Neuronal stem cell (in vitro differentiated cells): ENCODE measurements at regions not wholly inside any gene's neighbourhood (a gene's known extent, or its start where the extent isn't known, plus 50 kb on each side); places are given as distances from the start of the nearest gene placed in this dataset.

Source experiments
- DNase-seq: peaks from one replicate; pipeline ENCODE4 v3.0.0-alpha.2; 2013; ENCODE audit warnings: low spot score
- H2AFZ ChIP-seq: one replicate; pipeline ENCODE4 v1.6.1; 2013; ENCODE audit warnings: mild to moderate bottlenecking, low read length, inconsistent platforms
- H2AK5ac ChIP-seq: 2 replicates; pipeline ENCODE4 v1.6.1; 2013; ENCODE audit warnings: low read depth, mild to moderate bottlenecking, inconsistent platforms, low read length, moderate library complexity, mixed read lengths
- H2BK120ac ChIP-seq: 2 replicates; pipeline ENCODE4 v1.6.1; 2013; ENCODE audit warnings: low read depth, mild to moderate bottlenecking, inconsistent platforms, low read length, moderate library complexity, mixed read lengths
- H2BK12ac ChIP-seq: one replicate; pipeline ENCODE4 v1.6.1; 2013; ENCODE audit warnings: low read length, inconsistent platforms
- H2BK15ac ChIP-seq: 2 replicates; pipeline ENCODE4 v1.6.1; 2013; ENCODE audit warnings: mild to moderate bottlenecking, low read length, inconsistent platforms, mixed read lengths
- H2BK5ac ChIP-seq: one replicate; pipeline ENCODE4 v1.6.1; 2013; ENCODE audit warnings: inconsistent platforms, mild to moderate bottlenecking, low read length, moderate library complexity
- H3K14ac ChIP-seq: one replicate; pipeline ENCODE4 v1.6.1; 2013; ENCODE audit warnings: low read length, inconsistent platforms
- H3K18ac ChIP-seq: 2 replicates; pipeline ENCODE4 v1.6.1; 2013; ENCODE audit warnings: low read length, inconsistent platforms
- H3K23ac ChIP-seq: 2 replicates; pipeline ENCODE4 v1.6.1; 2013; ENCODE audit warnings: low read depth, mild to moderate bottlenecking, mixed read lengths, low read length, inconsistent platforms; ENCODE audit not compliant: poor library complexity
- H3K27ac ChIP-seq: replicated peaks from 3 replicates; pipeline ENCODE4 v1.5.1; 2013; ENCODE audit warnings: low read length, inconsistent platforms
- H3K27me3 ChIP-seq, 3 experiments: 2 replicates each; pipeline ENCODE4 v1.6.1; 2013; ENCODE audit warnings: low read length in 3 of 3, mild to moderate bottlenecking in 2 of 3, inconsistent platforms in 1 of 3, low read depth in 1 of 3, mixed read lengths in 1 of 3, moderate library complexity in 1 of 3; ENCODE audit not compliant: control insufficient read depth in 3 of 3, insufficient read depth in 3 of 3
- H3K36me3 ChIP-seq, 2 donors: replicated peaks in 1 of 2; 2 replicates each; pipeline ENCODE4 v1.6.1; 2013; ENCODE audit warnings: low read length in 2 of 2; ENCODE audit not compliant: control insufficient read depth in 2 of 2, insufficient read depth in 2 of 2
- H3K4ac ChIP-seq: 2 replicates; pipeline ENCODE4 v1.6.1; 2013; ENCODE audit warnings: inconsistent platforms, mild to moderate bottlenecking, low read length, moderate library complexity
- H3K4me1 ChIP-seq, 2 donors: 1 replicate in 1 of 2; 2 replicates in 1 of 2; pipeline ENCODE4 v1.6.1; 2013; ENCODE audit warnings: low read length in 2 of 2, low read depth in 1 of 2; ENCODE audit not compliant: control insufficient read depth in 2 of 2, insufficient read depth in 1 of 2
- H3K4me2 ChIP-seq: one replicate; pipeline ENCODE4 v1.6.1; 2013; ENCODE audit warnings: mild to moderate bottlenecking, low read length, inconsistent platforms; ENCODE audit not compliant: insufficient read depth, poor library complexity, severe bottlenecking
- H3K4me3 ChIP-seq, 2 donors: 2 replicates each; pipeline ENCODE4 v1.5.1; 2013; ENCODE audit warnings: low read length in 2 of 2, mild to moderate bottlenecking in 2 of 2, inconsistent platforms in 1 of 2, moderate library complexity in 1 of 2
- H3K79me1 ChIP-seq: one replicate; pipeline ENCODE4 v1.6.1; 2013; ENCODE audit warnings: low read depth, mild to moderate bottlenecking, inconsistent platforms, low read length, moderate library complexity
- H3K9ac ChIP-seq: one replicate; pipeline ENCODE4 v1.6.1; 2013; ENCODE audit warnings: mild to moderate bottlenecking, low read depth, low read length, inconsistent platforms; ENCODE audit not compliant: poor library complexity
- H3K9me3 ChIP-seq, 2 donors: replicated peaks in 1 of 2; 2 replicates each; pipeline versions ENCODE3 to v1.6.1; 2013; ENCODE audit warnings: low read length in 2 of 2, mild to moderate bottlenecking in 2 of 2, inconsistent platforms in 1 of 2, low read depth in 1 of 2, mixed read lengths in 1 of 2, moderate library complexity in 1 of 2; ENCODE audit not compliant: control insufficient read depth in 2 of 2, insufficient read depth in 1 of 2
- H4K8ac ChIP-seq: one replicate; pipeline ENCODE4 v1.6.1; 2013; ENCODE audit warnings: low read depth, mild to moderate bottlenecking, inconsistent platforms, low read length, moderate library complexity
- H4K91ac ChIP-seq: one replicate; pipeline ENCODE4 v1.6.1; 2013; ENCODE audit warnings: low read length, low read depth, mild to moderate bottlenecking, inconsistent platforms; ENCODE audit not compliant: poor library complexity
- WGBS, 2 donors: extraction: QIAGEN DNeasy Blood & Tissue Kit; methylation state at CpG; one replicate each; pipeline ENCODE4 v1.1.7; 2013; ENCODE audit warnings: missing lambda C conversion rate in 2 of 2, mixed read lengths in 1 of 2; ENCODE audit not compliant: insufficient read length in 2 of 2, insufficient replicate concordance in 1 of 2; ENCODE audit errors: extremely low coverage in 2 of 2; 5-methylcytosine and 5-hydroxymethylcytosine counted together

DNA sequence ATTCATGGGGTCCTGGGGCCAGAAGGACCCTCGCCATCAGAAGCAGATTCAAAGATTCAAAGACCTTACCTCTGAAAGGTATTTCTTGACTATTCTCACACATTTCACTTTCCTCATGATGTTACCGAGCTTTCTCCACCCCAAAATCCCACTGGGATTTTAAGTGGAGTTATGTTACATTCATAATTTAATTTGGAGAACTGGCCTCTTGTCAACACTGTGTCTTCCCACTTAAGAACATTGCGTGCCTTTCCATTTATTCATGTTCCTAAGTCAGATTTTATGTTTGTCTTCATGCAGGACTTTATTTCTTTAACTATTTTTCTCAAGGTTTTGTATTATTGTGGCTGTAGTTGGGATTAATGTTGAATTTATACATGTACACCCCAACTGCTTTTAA, 123.5 kb upstream of the BMPER start:
- Histone ChIP-seq H3K9me3 (peaks cover 0 to 5% of the 10 kb centered on the region in 2 donors), H3K4me2 (no peak overlapping the region), H2AK5ac (no peak overlapping the region), H3K23ac (no peak overlapping the region), H3K79me1 (no peaks in the 10 kb centered on the region), H4K8ac (no peak overlapping the region), H3K36me3 (no peaks in the 10 kb centered on the region), H2BK120ac (no peak overlapping the region), H3K4me1 (peaks cover 0 to 3% of the 10 kb centered on the region in 2 donors), H3K4ac (no peak overlapping the region), H2BK5ac (no peak overlapping the region), H3K14ac (no peak overlapping the region), H4K91ac (no peak overlapping the region), H3K27ac (no peak overlapping the region), H2BK12ac (no peak overlapping the region), H3K18ac (no peak overlapping the region), H2AFZ (no peak overlapping the region), H3K27me3 (no peaks in the 10 kb centered on the region), H3K9ac (no peak overlapping the region), H3K4me3 (no peak overlapping the region), H2BK15ac (no peak overlapping the region)
- WGBS, 2 donors: no CpG with 5 or more reads among the region's 3 CpGs
- DNase-seq: no peak

DNA sequence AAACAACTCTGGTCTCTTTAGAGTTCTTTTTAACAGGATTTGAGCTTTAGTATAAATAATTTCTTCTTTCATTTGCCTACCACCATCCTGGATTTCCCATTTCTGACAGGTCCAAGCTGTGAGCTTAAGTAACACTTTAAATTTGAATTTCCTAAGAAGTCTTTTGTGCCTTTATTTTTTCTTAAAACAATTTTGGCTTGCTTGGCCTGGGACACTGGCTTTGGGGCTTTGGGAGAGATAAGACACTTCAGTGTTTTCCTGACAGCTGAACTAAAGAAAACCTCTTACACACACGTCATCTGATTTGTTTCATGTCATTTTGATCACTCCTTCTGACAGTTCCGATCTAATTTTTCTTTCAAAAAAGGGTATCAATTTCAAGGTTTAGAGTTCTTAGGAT, 121.3 kb upstream of the BMPER start:
- H4K91ac ChIP-seq: no peak overlapping the region
- H2BK5ac ChIP-seq: no peak overlapping the region
- no peak overlapping the region for H3K4me3 ChIP-seq
- no peak overlapping the region for H3K18ac ChIP-seq
- no peak overlapping the region for H2BK12ac ChIP-seq
- no peaks in the 10 kb centered on the region for H3K79me1 ChIP-seq
- no peak overlapping the region for H2AFZ ChIP-seq
- no peak overlapping the region for H3K23ac ChIP-seq
- H3K27me3 ChIP-seq: no peaks in the 10 kb centered on the region
- no peak overlapping the region for H3K4me2 ChIP-seq
- H3K9ac ChIP-seq: no peak overlapping the region
- WGBS, 2 donors: no CpG with 5 or more reads among the region's 2 CpGs
- no peak overlapping the region for H3K4ac ChIP-seq
- H3K14ac ChIP-seq: no peak overlapping the region
- no peak overlapping the region for H2AK5ac ChIP-seq
- no peak overlapping the region for H2BK120ac ChIP-seq
- H3K27ac ChIP-seq: no peak overlapping the region
- no peaks in the 10 kb centered on the region for H3K36me3 ChIP-seq
- H3K4me1 ChIP-seq: peaks cover 0 to 3% of the 10 kb centered on the region in 2 donors
- no peak for DNase-seq
- H2BK15ac ChIP-seq: no peak overlapping the region
- H3K9me3 ChIP-seq: peaks cover 0 to 5% of the 10 kb centered on the region in 2 donors
- no peak overlapping the region for H4K8ac ChIP-seq

GRCh38 chr7:33788531-33788930, 116.8 kb upstream of the BMPER start:
- Histone ChIP-seq H2BK15ac (no peak overlapping the region), H3K4me1 (peaks cover 0 to 6% of the 10 kb centered on the region in 2 donors), H3K4ac (no peak overlapping the region), H3K27me3 (no peaks in the 10 kb centered on the region), H3K36me3 (no peaks in the 10 kb centered on the region), H3K18ac (no peak overlapping the region), H3K27ac (no peak overlapping the region), H2AK5ac (no peak overlapping the region), H3K4me3 (no peak overlapping the region), H2BK120ac (no peak overlapping the region), H3K23ac (no peak overlapping the region), H3K9ac (no peak overlapping the region), H2BK5ac (no peak overlapping the region), H3K14ac (no peak overlapping the region), H4K8ac (no peak overlapping the region), H3K79me1 (no peaks in the 10 kb centered on the region), H2AFZ (no peak overlapping the region), H3K4me2 (no peak overlapping the region), H3K9me3 (no peaks in the 10 kb centered on the region), H4K91ac (no peak overlapping the region), H2BK12ac (no peak overlapping the region)
- WGBS, 2 donors: no CpG with 5 or more reads among the region's 6 CpGs
- no peak for DNase-seq

DNA sequence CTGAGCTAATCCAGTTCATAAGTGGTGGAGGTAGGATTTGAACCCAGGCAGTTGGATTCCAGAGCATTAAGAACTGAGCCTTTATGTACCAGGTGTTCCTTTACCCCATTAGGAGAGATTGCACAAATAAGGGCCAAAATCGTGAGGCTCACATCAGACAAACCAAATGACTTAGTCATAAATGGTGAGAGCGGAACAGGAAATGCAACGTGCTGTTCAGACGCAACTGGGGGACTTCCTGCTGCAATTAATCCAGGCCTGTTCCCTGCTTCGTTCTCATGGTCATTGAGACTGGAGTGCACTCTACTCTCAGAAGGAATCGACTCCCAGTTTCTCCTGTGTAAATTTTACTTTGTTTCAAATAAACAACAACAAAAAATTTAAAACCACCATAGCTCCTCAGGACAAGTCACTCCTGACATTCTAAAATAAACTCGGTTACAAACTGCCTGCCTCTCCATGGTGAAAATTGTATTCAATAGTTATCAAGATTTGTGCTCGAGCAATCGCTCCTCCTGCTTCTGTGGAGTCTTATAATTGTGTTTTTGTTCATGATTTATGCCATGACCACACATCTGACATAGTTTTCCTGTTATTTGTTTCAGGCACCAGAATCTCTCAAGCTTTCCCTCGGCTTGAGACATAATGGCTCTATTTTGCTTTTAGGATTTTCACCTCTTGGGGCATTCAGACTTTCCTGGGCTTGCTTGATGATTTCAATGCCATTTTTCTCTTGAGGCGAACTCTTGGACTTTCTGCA, 115.3 kb upstream of the BMPER start:
- Histone ChIP-seq H2BK12ac (no peak overlapping the region), H3K14ac (no peak overlapping the region), H2AK5ac (no peak overlapping the region), H3K4me2 (no peak overlapping the region), H3K9ac (no peak overlapping the region), H2BK5ac (no peak overlapping the region), H4K91ac (no peak overlapping the region), H3K27me3 (no peaks in the 10 kb centered on the region), H3K23ac (no peak overlapping the region), H4K8ac (no peak overlapping the region), H3K27ac (no peak overlapping the region), H3K4ac (no peak overlapping the region), H2BK120ac (no peak overlapping the region), H3K18ac (no peak overlapping the region), H2BK15ac (no peak overlapping the region), H3K4me3 (no peak overlapping the region), H3K79me1 (no peaks in the 10 kb centered on the region), H3K36me3 (no peaks in the 10 kb centered on the region), H3K9me3 (no peaks in the 10 kb centered on the region), H3K4me1 (peaks cover 0 to 6% of the 10 kb centered on the region in 2 donors), H2AFZ (no peak overlapping the region)
- WGBS, 2 donors: no CpG with 5 or more reads among the region's 11 CpGs
- no peak for DNase-seq
